Vagina (tissue), 2 donors: ENCODE measurements at regions not wholly inside any gene's neighbourhood (a gene's known extent, or its start where the extent isn't known, plus 50 kb on each side); places are given as distances from the start of the nearest gene placed in this dataset.

Experiments
- DNase-seq, 2 donors: peaks; one replicate each; pipeline ENCODE4 v3.0.0-alpha.2; 2017; ENCODE audit errors: extremely low spot score in 2 of 2
- H3K27ac ChIP-seq: fragments of 200-600 bp; sonication (generic); one replicate; pipeline ENCODE4 v1.5.1; 2019
- H3K27me3 ChIP-seq: fragments of 200-600 bp; sonication (generic); one replicate; pipeline ENCODE4 v1.5.1; 2019
- H3K36me3 ChIP-seq, 2 donors: fragments of 200-600 bp; sonication (generic); one replicate each; pipeline ENCODE4 v1.5.1; 2017 to 2019
- H3K4me1 ChIP-seq: fragments of 200-600 bp; sonication (generic); one replicate; pipeline ENCODE4 v1.5.1; 2019
- H3K4me3 ChIP-seq, 2 donors: fragments of 200-600 bp; sonication (generic); 1 replicate in 1 of 2; 2 replicates in 1 of 2; pipeline ENCODE4 v1.5.1; 2016 to 2019
- H3K9me3 ChIP-seq: fragments of 200-600 bp; sonication (generic); one replicate; pipeline ENCODE4 v1.5.1; 2019
- POLR2A ChIP-seq, 2 donors: fragments of 450-650 bp; IDR thresholded peaks; one replicate each; pipeline ENCODE4 v1.6.1; 2017; ENCODE audit warnings: antibody characterized with exemption in 2 of 2, mild to moderate bottlenecking in 2 of 2, moderate library complexity in 2 of 2
- POLR2AphosphoS5 ChIP-seq, 2 donors: sonication (generic); formaldehyde crosslinking; IDR thresholded peaks; one replicate each; pipeline ENCODE4 v1.9.0; 2017; ENCODE audit warnings: antibody characterized with exemption in 2 of 2, mild to moderate bottlenecking in 2 of 2, low read depth in 1 of 2; ENCODE audit not compliant: insufficient read depth in 1 of 2
- intact Hi-C: fragments of 100-400 bp; cut with DNase I; formaldehyde crosslinking; loops from one replicate; pipeline ENCODE4 v1.15.1; 2023
- TF ChIP-seq, protein P1 (sequence below), 3 experiments: fragments of 450-650 bp in 2 of 3; fragments of 200-600 bp in 1 of 3; sonication (generic) in 1 of 3; IDR thresholded peaks; one replicate each; pipeline ENCODE4 v1.5.1; 2017 to 2019; ENCODE audit warnings: antibody characterized with exemption in 3 of 3, mild to moderate bottlenecking in 2 of 3, moderate library complexity in 2 of 3

DNA sequence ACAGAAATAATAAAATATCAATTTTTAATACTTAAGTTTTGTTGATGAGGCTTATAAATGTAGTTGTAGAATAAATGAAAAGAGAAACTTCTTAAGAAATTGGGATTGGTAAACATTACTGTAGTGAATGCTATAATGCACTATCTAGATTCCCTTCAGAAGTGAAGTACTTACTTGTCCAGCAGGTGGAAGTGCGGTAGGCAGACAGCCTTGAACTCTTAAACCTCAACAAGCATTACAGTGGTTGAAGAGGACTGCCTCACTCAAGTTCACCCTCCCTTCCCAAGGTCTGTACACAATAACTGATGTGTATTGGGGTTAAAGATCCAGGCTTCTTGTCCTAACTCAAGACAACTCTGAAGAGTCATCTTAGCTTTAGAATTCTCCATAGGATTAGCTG is 931.0 kb upstream of the LRRTM1 start:
- no peaks in the 10 kb centered on the region for H3K27me3 ChIP-seq
- intact Hi-C loops = no loop called here
- H3K36me3 ChIP-seq = no peaks in the 10 kb centered on the region

DNA sequence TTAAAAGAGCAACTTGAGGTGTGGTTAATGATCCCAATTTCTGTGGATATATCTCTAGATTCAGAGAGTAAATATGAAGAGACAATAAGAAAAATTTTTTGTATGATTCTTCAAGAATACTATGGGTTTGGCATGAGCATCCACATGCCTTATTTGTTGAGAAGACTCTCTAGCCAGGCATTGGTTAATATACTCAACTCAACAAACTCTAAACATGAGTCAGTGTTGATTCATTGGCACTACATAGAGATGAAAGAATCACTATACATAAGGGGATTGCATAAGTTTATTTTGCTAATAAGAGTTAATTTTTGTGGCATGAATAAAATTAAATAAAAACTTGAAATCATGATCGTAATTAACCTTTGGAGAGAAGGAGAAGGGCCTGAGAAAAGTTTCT is 930.2 kb upstream of the LRRTM1 start:
- Histone ChIP-seq H3K4me1 (no peaks in the 10 kb centered on the region), H3K27me3 (no peaks in the 10 kb centered on the region), H3K9me3 (no peaks in the 10 kb centered on the region), H3K4me3 (no peak overlapping the region), H3K27ac (no peak overlapping the region), H3K36me3 (no peaks in the 10 kb centered on the region)
- intact Hi-C loops = no loop called here
- no peak for DNase-seq
- no peak for TF ChIP-seq POLR2AphosphoS5 (IDR thresholded peaks at IDR 0.05; ENCODE audit: insufficient read depth in 1 of 2, low read depth in 1 of 2)
- TF ChIP-seq, protein P1, sequence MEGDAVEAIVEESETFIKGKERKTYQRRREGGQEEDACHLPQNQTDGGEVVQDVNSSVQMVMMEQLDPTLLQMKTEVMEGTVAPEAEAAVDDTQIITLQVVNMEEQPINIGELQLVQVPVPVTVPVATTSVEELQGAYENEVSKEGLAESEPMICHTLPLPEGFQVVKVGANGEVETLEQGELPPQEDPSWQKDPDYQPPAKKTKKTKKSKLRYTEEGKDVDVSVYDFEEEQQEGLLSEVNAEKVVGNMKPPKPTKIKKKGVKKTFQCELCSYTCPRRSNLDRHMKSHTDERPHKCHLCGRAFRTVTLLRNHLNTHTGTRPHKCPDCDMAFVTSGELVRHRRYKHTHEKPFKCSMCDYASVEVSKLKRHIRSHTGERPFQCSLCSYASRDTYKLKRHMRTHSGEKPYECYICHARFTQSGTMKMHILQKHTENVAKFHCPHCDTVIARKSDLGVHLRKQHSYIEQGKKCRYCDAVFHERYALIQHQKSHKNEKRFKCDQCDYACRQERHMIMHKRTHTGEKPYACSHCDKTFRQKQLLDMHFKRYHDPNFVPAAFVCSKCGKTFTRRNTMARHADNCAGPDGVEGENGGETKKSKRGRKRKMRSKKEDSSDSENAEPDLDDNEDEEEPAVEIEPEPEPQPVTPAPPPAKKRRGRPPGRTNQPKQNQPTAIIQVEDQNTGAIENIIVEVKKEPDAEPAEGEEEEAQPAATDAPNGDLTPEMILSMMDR (IDR thresholded peaks at IDR 0.05) = no peak
- TF ChIP-seq POLR2A (IDR thresholded peaks at IDR 0.05) = no peak

More for the DNA sequence above, 931.0 kb upstream of the LRRTM1 start:
- no peaks in the 10 kb centered on the region for H3K9me3 ChIP-seq
- TF ChIP-seq POLR2AphosphoS5 (IDR thresholded peaks at IDR 0.05; ENCODE audit: insufficient read depth in 1 of 2, low read depth in 1 of 2) = no peak
- TF ChIP-seq, protein P1 (IDR thresholded peaks at IDR 0.05) = no peak
- TF ChIP-seq POLR2A (IDR thresholded peaks at IDR 0.05) = no peak
- H3K4me1 ChIP-seq = no peaks in the 10 kb centered on the region
- H3K4me3 ChIP-seq = no peak overlapping the region
- no peak overlapping the region for H3K27ac ChIP-seq
- no peak for DNase-seq

DNA sequence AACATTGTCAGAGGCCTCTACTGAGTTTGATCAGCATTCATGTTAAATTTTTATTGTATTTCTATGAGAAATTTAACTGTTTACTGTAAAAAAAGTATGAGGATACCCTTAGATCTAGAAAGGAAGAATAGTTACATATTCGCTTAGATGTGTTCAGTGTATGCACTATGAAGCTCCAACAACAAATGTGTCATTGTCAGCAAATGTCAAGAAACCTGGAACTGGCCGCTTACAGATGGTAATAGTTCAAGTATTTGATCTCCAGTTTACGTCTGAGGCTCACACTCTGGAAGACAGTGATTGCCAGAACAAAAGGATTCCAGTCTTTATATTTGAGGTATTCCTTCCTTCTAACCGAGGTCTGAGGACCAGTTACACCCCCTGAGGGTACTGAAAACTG is 921.2 kb upstream of the LRRTM1 start:
- Histone ChIP-seq H3K27me3 (no peaks in the 10 kb centered on the region), H3K4me3 (no peak overlapping the region), H3K27ac (no peak overlapping the region), H3K4me1 (no peaks in the 10 kb centered on the region), H3K36me3 (no peaks in the 10 kb centered on the region), H3K9me3 (no peaks in the 10 kb centered on the region)
- intact Hi-C loops = no loop called here
- TF ChIP-seq POLR2A (IDR thresholded peaks at IDR 0.05) (no peak), POLR2AphosphoS5 (IDR thresholded peaks at IDR 0.05; ENCODE audit: insufficient read depth in 1 of 2, low read depth in 1 of 2) (no peak)
- TF ChIP-seq, protein P1 (IDR thresholded peaks at IDR 0.05) = no peak
- no peak for DNase-seq

DNA sequence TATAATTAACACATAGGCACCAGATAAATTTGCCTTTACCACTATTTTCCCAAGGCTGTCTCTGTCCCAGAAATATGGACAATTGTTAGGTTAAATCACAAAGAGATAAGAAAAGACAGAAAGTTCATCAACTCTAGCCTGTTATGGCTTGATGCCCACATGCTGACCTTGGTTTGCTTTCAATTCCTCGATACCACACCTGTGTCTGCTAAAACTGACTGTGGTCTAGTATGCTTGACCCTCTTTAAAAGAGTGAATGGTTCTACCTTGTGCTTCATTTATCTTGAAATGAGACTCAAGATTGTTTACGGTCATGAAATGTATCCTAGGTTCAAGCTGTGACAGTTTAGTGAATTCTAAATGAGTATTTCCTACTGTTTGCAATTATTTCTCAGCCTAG is 909.0 kb upstream of the LRRTM1 start:
- Histone ChIP-seq H3K4me3 (no peak overlapping the region), H3K9me3 (no peaks in the 10 kb centered on the region), H3K4me1 (no peaks in the 10 kb centered on the region), H3K27me3 (no peaks in the 10 kb centered on the region), H3K36me3 (no peaks in the 10 kb centered on the region), H3K27ac (no peak overlapping the region)
- intact Hi-C loops = no loop called here
- TF ChIP-seq POLR2AphosphoS5 (IDR thresholded peaks at IDR 0.05; ENCODE audit: insufficient read depth in 1 of 2, low read depth in 1 of 2) (no peak), POLR2A (IDR thresholded peaks at IDR 0.05) (no peak)
- TF ChIP-seq, protein P1 (IDR thresholded peaks at IDR 0.05) = no peak
- DNase-seq = no peak

DNA sequence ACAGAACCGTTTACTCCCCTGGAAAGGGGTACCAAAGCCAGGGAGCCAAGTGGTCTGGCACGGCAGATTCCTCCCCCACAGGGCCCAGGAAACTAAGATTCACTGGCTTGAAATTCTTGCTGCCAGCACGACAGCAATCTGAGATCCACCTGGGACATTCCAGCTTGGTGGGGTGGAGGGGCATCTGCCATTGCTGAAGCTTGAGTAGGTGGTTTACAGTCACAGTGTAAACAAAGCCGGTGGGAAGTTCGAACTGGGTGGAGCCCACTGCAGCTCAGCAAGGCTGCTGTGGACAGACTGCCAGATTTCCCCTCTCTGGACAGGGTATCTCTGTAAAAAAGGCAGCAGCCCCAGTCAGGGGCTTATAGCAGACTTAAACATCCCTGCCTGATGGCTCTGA is 901.7 kb upstream of the LRRTM1 start:
- intact Hi-C loops = no loop called here

More for the DNA sequence above, 901.7 kb upstream of the LRRTM1 start:
- no peak overlapping the region for H3K4me3 ChIP-seq
- no peak for DNase-seq
- no peaks in the 10 kb centered on the region for H3K4me1 ChIP-seq
- TF ChIP-seq POLR2AphosphoS5 (IDR thresholded peaks at IDR 0.05; ENCODE audit: insufficient read depth in 1 of 2, low read depth in 1 of 2) = no peak
- TF ChIP-seq, protein P1 (IDR thresholded peaks at IDR 0.05) = no peak
- TF ChIP-seq POLR2A (IDR thresholded peaks at IDR 0.05) = no peak
- no peaks in the 10 kb centered on the region for H3K27me3 ChIP-seq
- H3K9me3 ChIP-seq = no peaks in the 10 kb centered on the region
- no peak overlapping the region for H3K27ac ChIP-seq
- H3K36me3 ChIP-seq = no peaks in the 10 kb centered on the region
